NCI-H1930 (cell line): ENCODE measurements at regions not wholly inside any gene's neighbourhood (a gene's known extent, or its start where the extent isn't known, plus 50 kb on each side); places are given as distances from the start of the nearest gene placed in this dataset.
"Not testable (repeated sequence)": the region's sequence is repeated elsewhere in the genome, so short reads cannot be mapped to it uniquely, and the experiment has no call there.

Experiments used
- DNase-seq, 2 experiments: peaks; one replicate each; lab custom pipeline; 2025; lab: John Stamatoyannopoulos, UW

- no peak for DNase-seq
Measured at GRCh38 chr16:6728381-6728780, 604.3 kb upstream of the RBFOX1 start.

DNA sequence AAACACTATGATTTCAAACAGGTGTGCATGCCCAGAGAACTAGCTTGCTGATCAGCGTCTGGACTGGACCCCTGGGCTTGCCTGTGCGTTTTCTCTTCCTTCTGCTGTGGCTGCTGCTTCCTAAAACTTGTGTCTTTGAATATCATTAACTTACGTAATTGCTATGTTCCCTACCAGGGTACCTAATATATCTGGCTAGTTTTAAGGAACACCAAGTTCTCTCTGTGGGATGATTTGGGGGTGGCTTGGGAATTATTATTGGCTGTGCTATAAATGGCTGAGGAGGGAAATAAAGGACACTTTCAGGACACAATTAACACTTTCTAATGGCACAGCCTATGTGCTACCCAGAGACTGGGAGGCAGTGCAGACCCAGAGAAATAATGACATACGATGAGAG lies 606.0 kb upstream of the RBFOX1 start:
- DNase-seq = no peak

DNA sequence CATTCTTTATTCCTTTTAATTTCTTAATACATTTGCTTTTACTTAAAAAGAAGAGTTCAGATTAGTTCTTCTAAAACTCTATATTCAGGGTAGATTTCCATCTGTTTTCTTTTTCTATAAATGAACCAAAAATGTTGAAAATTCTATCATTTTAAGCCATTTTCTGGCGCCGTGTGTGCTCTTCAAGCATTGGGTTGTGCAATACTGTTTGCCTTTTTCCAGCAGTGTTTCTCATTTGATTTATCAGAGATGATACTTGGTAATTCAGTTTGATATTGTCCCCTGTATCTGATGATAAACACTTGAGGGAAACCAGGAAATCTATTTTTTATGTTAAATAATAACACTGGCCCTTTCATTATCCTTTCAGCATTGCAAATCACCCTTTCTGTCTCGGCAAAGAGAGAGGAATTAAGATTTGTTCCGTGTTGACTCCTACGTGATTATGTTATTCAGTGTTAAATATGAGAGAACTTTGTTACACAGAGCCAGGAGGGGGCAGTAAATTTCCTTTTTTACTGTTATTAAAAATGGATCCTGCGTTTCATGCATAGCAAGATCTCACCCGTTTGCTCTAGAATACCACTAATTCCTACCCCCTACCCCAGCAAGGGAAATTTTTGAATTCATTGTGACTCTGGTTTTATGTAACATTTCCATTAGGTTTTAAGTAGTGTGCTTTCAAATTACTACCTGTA lies 606.9 kb upstream of the RBFOX1 start:
- DNase-seq = peak in 1 of 2 experiments; percentile 21

DNA sequence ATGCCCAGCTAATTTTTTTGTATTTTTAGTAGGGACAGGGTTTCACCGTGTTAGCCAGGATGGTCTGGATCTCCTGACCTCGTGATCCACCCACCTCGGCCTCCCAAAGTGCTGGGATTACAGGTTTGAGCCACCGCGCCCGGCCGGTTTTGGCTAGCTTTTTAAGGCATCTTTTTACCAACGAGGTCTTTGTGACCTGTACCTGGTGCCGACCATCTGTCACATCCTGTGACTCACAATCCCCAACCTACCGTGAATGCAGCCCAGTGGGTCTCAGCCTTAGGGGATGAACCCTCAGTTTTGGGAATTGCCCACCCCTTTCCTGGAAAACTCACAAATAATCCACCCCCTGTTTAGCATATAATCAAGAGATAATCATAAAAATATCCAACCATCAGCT lies 607.4 kb upstream of the RBFOX1 start:
- DNase-seq = not testable (repeated sequence)

GRCh38 chr16:6722786-6723185 lies 609.9 kb upstream of the RBFOX1 start:
- DNase-seq = no peak

DNA sequence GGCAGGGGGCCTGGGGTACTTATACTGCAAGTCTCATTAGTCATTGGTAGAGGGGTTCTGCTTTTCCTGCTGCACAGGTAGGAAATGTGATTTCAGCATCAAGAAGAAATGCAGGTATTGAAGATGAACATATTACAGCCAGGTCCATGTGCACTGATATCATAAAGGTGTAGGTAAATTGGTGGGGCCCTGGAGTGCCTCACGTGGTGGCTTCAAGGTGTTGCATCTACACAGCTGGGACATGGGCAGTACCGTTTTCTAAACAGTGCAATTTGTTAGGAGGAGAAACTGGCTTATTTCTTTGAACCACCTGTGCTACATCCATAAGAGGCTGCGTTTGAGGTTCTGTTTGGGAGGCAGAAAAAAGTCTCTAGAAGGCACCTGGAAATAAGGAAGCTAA lies 618.1 kb upstream of the RBFOX1 start:
- no peak for DNase-seq

DNA sequence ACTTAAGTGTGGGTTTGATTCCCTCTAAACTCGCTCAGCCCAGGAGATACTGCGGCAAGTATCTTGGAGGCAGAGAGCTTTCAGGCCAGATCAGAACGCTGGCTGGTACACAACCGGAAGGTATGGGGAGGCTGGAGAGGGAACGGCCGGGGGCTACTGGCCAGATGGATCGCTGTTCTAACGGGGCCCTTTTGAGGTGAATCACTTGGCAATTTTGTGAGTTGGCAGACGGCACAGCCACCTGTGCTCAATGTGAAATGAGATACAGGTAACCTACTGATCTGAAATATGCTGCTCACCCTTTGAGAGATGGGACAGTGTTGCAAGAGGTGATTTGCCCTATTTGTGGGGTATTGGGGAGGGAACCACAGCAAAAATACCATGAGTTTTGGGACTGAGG lies 622.9 kb upstream of the RBFOX1 start:
- DNase-seq = no peak

- DNase-seq = no peak
Measured at GRCh38 chr16:6708576-6709215, 623.9 kb upstream of the RBFOX1 start.

- DNase-seq = no peak
Measured at GRCh38 chr16:6704306-6704930, 628.2 kb upstream of the RBFOX1 start.

- DNase-seq = no peak
Measured at GRCh38 chr16:6701096-6701495, 631.5 kb upstream of the RBFOX1 start.

GRCh38 chr16:6698548-6698947 lies 634.1 kb upstream of the RBFOX1 start:
- no peak for DNase-seq

DNA sequence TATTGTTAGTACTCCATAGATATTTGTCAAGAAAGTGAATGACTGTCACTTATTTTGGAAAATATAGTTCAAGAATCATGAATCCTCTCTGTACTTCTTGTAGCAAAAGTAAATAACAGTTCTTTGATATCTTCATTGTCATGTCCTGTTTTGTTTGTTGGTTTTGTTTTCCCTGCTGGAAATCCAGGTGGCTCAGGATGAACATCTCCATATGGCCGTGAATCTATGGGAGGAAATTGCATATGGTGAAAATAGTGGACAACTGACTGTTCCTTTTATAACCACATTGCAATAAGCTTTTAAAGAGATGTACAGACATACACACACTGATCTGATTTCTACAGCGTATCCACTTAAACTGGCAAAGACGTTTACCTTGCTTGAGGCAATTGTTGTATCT lies 637.0 kb upstream of the RBFOX1 start:
- DNase-seq = peak in 1 of 2 experiments; percentile 68

DNA sequence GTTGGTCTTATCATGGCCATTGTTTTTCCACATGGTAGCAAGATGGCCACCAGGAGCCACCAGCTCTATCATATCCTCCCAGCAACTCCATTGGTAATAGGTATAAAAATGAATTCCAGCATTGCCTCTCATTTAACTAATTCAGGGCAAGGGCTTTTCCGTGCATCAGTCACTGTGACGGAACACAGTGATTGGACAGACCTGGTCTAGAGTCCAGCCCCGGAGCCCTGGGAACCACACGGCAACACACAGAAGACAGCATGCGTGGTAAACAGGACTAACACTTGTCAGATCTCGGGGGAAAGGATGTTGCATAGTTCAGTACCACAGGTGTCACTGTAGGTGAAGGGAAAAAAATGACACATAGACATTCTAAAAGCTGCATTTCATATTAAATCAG lies 638.0 kb upstream of the RBFOX1 start:
- DNase-seq = no peak

- not testable (repeated sequence) for DNase-seq
Measured at GRCh38 chr16:6693418-6693817, 639.2 kb upstream of the RBFOX1 start.

DNA sequence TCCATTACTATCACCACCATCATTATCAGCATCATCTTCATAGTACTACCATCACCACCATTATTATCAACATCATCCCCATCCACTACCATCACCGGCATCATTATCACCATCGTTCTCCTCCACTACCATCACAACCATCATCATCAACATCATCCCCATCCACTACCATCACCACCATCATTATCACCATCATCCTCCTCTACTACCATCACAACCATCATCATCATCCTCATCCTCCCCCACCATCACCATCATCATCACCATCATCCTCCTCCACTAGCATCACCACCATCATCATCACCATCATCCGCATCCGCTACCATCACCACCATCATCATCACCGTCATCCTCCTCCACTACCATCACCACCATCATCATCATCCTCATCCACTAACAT lies 639.8 kb upstream of the RBFOX1 start:
- DNase-seq = no peak

DNA sequence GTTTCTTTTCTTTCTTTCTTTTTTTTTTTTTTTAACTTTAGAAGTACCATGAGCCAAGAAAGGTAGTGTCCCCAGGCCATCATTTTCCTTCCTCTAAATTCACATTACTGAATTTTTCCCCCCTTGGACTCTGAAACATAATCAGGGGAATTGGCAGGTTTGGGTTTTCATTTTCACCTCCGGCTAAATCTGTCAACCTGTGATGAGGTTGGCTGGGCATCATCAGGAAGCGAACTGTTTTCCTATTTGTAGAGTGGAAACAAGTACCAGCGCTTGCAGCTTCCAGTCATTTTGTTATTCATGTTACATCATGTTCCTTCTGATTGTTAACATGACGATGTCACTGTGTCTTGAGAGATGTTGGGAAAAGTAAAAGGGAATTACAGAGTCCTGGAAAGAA lies 641.9 kb upstream of the RBFOX1 start:
- DNase-seq = no peak

- no peak for DNase-seq
Measured at GRCh38 chr16:6689643-6690042, 643.0 kb upstream of the RBFOX1 start.

- no peak for DNase-seq
Measured at GRCh38 chr16:6687593-6687992, 645.1 kb upstream of the RBFOX1 start.

DNA sequence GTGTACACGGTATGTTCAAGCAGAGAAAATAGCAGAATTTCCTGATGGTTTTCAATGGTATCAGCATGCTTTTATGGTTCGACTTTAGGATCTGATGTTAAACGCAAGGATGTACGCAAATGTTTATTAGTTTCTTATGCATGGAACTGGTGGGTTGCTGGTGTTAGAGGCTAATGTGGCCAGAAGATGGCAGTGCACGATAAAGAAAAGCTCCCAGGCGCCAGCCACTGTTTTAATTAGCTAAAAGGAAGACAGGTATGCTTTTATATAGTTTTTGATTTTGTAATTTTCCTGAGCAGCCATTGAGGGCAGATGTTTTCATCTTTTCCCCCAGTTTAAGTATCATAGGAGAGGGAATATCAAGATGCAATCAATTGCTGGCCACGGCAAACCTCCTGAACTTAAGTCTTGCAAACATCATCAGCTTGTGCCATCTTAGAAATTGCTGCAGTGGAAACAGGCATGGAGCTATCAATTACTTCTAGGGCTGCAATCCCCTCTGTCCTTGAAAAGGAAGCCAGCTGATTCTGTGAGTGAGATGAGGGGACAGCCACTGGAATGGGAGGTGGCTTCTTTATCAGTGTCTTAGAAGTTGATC lies 648.5 kb upstream of the RBFOX1 start:
- DNase-seq = peak in 1 of 2 experiments; percentile 11

DNA sequence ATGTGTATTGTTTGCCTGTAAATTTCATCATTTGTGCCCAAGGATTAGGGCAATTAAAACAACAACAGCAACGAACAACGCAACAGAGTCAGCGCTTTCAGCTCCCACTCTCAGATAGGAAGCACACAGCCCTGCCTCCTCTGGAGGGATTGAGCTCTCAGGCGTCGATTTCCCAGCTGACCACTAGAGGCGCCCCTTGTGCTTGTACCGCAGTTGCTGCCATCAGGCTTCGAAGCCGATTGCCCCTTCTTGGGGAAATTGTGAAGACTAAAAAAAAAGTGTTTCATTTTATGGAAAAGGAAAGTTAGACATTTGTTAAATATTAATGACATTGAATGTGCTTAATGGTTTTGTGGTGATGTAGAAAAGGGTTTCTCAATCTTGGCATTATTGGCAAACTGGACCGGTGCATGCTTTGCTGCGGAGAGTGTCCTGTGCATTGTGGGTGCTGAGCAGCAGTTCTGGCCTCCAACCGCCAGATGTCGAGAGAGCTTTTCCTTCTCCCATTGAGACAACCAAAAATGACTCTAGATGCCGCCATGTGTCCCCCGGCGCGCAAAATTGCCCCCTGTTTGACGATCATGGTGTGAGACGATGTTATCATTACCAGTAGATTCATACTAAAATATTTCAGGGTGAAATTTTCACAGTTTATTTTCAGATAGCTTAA lies 650.4 kb upstream of the RBFOX1 start:
- DNase-seq = peak; percentile 20 to 50

DNA sequence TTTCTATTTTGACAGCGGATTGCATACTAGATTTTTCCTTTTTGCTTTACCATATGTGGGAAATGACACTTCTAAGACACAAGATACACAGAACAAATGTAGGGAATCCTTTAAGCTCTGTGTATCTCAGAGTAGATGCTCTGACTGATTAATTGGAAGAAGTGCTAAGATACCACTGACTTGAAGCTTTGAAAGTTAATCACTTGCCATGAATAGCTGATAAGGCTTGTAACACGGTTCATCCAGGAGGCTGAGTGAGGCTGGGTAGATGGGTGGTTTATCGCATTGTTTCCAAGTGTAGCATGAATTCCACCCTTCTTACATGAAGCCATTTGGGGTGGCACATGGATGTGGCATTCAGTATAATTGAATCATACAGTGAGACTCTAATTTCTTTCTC lies 654.1 kb upstream of the RBFOX1 start:
- DNase-seq = no peak

DNA sequence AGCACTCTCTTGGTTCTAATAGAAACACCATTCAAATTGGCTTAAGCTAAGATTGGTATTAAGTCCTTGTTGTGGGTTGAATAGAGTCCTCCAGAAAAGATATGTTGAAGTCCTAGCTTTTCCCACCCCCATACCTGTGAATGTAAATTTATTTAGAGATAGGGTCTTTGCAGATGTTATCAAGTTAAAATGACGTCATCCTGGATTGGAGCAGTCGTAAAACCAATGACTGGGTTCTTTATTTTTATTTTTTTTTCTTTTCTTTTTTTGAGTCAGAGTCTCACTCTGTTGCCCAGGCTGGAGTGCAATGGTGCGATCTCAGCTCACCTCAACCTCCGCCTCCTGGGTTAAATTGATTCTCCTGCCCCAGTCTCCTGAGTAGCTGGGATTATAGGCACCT lies 658.6 kb upstream of the RBFOX1 start:
- DNase-seq = no peak

GRCh38 chr16:6672507-6672906 lies 660.1 kb upstream of the RBFOX1 start:
- no peak for DNase-seq
